ENCODE measurements at regions not wholly inside any gene's neighbourhood (a gene's known extent, or its start where the extent isn't known, plus 50 kb on each side); places are given as distances from the start of the nearest gene placed in this dataset.
"Not testable (repeated sequence)": the region's sequence is repeated elsewhere in the genome, so short reads cannot be mapped to it uniquely, and the experiment has no call there.

- no peak for DNase-seq
Observed at GRCh38 chr1:243996223-243996622, 54.9 kb upstream of the ZBTB18 start.

GRCh38 chr1:243991650-243992049, 59.4 kb upstream of the ZBTB18 start:
- DNase-seq: no peak

- no peak for DNase-seq
Observed at GRCh38 chr1:243984788-243985187, 66.3 kb upstream of the ZBTB18 start.

- DNase-seq: no peak
Observed at GRCh38 chr1:243982447-243983018, 68.5 kb upstream of the ZBTB18 start.

GRCh38 chr1:243980471-243980870, 70.6 kb upstream of the ZBTB18 start:
- DNase-seq: no peak

GRCh38 chr1:243980071-243980470, 71.0 kb upstream of the ZBTB18 start:
- no peak for DNase-seq

GRCh38 chr1:243979396-243979795, 71.7 kb upstream of the ZBTB18 start:
- no peak for DNase-seq

GRCh38 chr1:243977094-243977493, 74.0 kb upstream of the ZBTB18 start:
- DNase-seq: no peak

GRCh38 chr1:243974451-243975292, 76.4 kb upstream of the ZBTB18 start:
- DNase-seq: peak; percentile 17

GRCh38 chr1:243973169-243973568, 77.9 kb upstream of the ZBTB18 start:
- no peak for DNase-seq

- DNase-seq: no peak
Observed at GRCh38 chr1:243970077-243970476, 81.0 kb upstream of the ZBTB18 start.

GRCh38 chr1:243968413-243968812, 82.7 kb upstream of the ZBTB18 start:
- peak; percentile 62 for DNase-seq

- DNase-seq: no peak
Observed at GRCh38 chr1:243964915-243965314, 86.2 kb upstream of the ZBTB18 start.

GRCh38 chr1:243963571-243963970, 87.5 kb upstream of the ZBTB18 start:
- no peak for DNase-seq

- no peak for DNase-seq
Observed at GRCh38 chr1:243962541-243962940, 88.5 kb upstream of the ZBTB18 start.

- no peak for DNase-seq
Observed at GRCh38 chr1:243959998-243960397, 91.1 kb upstream of the ZBTB18 start.

GRCh38 chr1:243957141-243957540, 93.9 kb upstream of the ZBTB18 start:
- no peak for DNase-seq

- DNase-seq: peak; percentile 79
Observed at GRCh38 chr1:243956450-243956849, 94.6 kb upstream of the ZBTB18 start.

GRCh38 chr1:243951207-243951606, 99.9 kb upstream of the ZBTB18 start:
- DNase-seq: not testable (repeated sequence)

GRCh38 chr1:243950166-243950565, 100.1 kb upstream of the AKT3 start:
- DNase-seq: peak; percentile 43

GRCh38 chr1:243946946-243947345, 96.9 kb upstream of the AKT3 start:
- DNase-seq: no peak

GRCh38 chr1:243946253-243946652, 96.2 kb upstream of the AKT3 start:
- no peak for DNase-seq

- DNase-seq: no peak
Observed at GRCh38 chr1:243945727-243946126, 95.7 kb upstream of the AKT3 start.

- DNase-seq: peak; percentile 95
Observed at GRCh38 chr1:243944429-243945160, 94.6 kb upstream of the AKT3 start.
